H1 (cell line): ENCODE measurements at regions not wholly inside any gene's neighbourhood (a gene's known extent, or its start where the extent isn't known, plus 50 kb on each side); places are given as distances from the start of the nearest gene placed in this dataset.

Experiments used
- CTCF ChIA-PET: fragments of 300-600 bp; sonication (Branson Sonifier 250); formaldehyde crosslinking; loops from one replicate; lab custom pipeline; 2021; ENCODE audit not compliant: partially characterized antibody; lab: Charles Lee
- POLR2A ChIA-PET: fragments of 300-600 bp; sonication (Branson Sonifier 250); formaldehyde crosslinking; loops from one replicate; lab custom pipeline; 2021; ENCODE audit warnings: inconsistent platforms; ENCODE audit not compliant: partially characterized antibody; lab: Charles Lee
- DNase-seq, 2 experiments: peaks; one replicate each; pipeline versions ENCODE4 v3.0.0 to v3.0.0-alpha.2; 2010 to 2022; ENCODE audit warnings: low spot score in 2 of 2, low read depth in 1 of 2, mixed read lengths in 1 of 2
- FAIRE-seq: peaks from 2 replicates; lab custom pipeline; 2011; peaks lifted over from hg19 to GRCh38; lab: Jason Lieb, UNC
- H2AFZ ChIP-seq: 2 replicates; pipeline ENCODE4 v1.8.1; 2012; ENCODE audit warnings: low read length, inconsistent platforms
- H2AK5ac ChIP-seq: 2 replicates; pipeline ENCODE4 v1.6.1; 2013; ENCODE audit warnings: low read depth, low read length
- H2BK120ac ChIP-seq: replicated peaks from 2 replicates; pipeline ENCODE3; 2013; ENCODE audit warnings: low read depth, low read length, inconsistent platforms
- H2BK12ac ChIP-seq: 2 replicates; pipeline ENCODE4 v1.6.1; 2013; ENCODE audit warnings: low read depth, low read length
- H2BK15ac ChIP-seq: 2 replicates; pipeline ENCODE4 v1.6.1; 2013; ENCODE audit warnings: low read length
- H2BK20ac ChIP-seq: 2 replicates; pipeline ENCODE4 v1.6.1; 2013; ENCODE audit warnings: low read length
- H2BK5ac ChIP-seq: 2 replicates; pipeline ENCODE4 v1.6.1; 2013; ENCODE audit warnings: low read depth, low read length
- H3K14ac ChIP-seq: 2 replicates; pipeline ENCODE4 v1.6.1; 2013; ENCODE audit warnings: inconsistent platforms; ENCODE audit not compliant: insufficient read length
- H3K18ac ChIP-seq: 2 replicates; pipeline ENCODE4 v1.6.1; 2013; ENCODE audit warnings: low read length; ENCODE audit errors: extremely low read depth
- H3K23ac ChIP-seq: 2 replicates; pipeline ENCODE4 v1.6.1; 2013; ENCODE audit warnings: inconsistent platforms; ENCODE audit not compliant: insufficient read length
- H3K23me2 ChIP-seq: 2 replicates; pipeline ENCODE4 v1.6.1; 2013; ENCODE audit warnings: low read depth, low read length
- H3K27ac ChIP-seq: 2 replicates; pipeline ENCODE4 v1.6.1; 2011; ENCODE audit warnings: low read depth, low read length, inconsistent platforms
- H3K27me3 ChIP-seq, 4 experiments: replicated peaks in 1 of 4; 1 replicate in 1 of 4; 2 replicates in 3 of 4; pipeline versions ENCODE4 v1.6.1 to v1.8.1; 2011 to 2013; ENCODE audit warnings: low read length in 3 of 4, mild to moderate bottlenecking in 3 of 4, inconsistent platforms in 2 of 4, mixed read lengths in 2 of 4, moderate library complexity in 1 of 4; ENCODE audit not compliant: control insufficient read depth in 3 of 4, insufficient read depth in 3 of 4; ENCODE audit errors: extremely low read depth in 1 of 4
- H3K36me3 ChIP-seq, 4 experiments: 2 replicates each; pipeline versions ENCODE4 v1.6.1 to v1.8.1; 2011 to 2013; ENCODE audit warnings: mild to moderate bottlenecking in 4 of 4, low read length in 3 of 4, moderate library complexity in 2 of 4, control low read depth in 1 of 4, inconsistent platforms in 1 of 4; ENCODE audit not compliant: insufficient read depth in 4 of 4, control insufficient read depth in 2 of 4
- H3K4ac ChIP-seq: replicated peaks from 2 replicates; pipeline ENCODE3; 2013; ENCODE audit warnings: low read length, low read depth, mixed read lengths, inconsistent platforms; ENCODE audit not compliant: insufficient read length
- H3K4me1 ChIP-seq, 4 experiments: replicated peaks in 1 of 4; 1 replicate in 1 of 4; 2 replicates in 3 of 4; pipeline versions ENCODE4 v1.6.1 to v1.8.1; 2011 to 2013; ENCODE audit warnings: low read length in 3 of 4, inconsistent platforms in 2 of 4, mixed read lengths in 1 of 4; ENCODE audit not compliant: insufficient read depth in 4 of 4, control insufficient read depth in 3 of 4
- H3K4me2 ChIP-seq, 2 experiments: 2 replicates each; pipeline versions ENCODE4 v1.6.1 to v1.8.1; 2011 to 2013; ENCODE audit warnings: low read depth in 2 of 2, low read length in 2 of 2, control low read depth in 1 of 2, inconsistent platforms in 1 of 2, mild to moderate bottlenecking in 1 of 2; ENCODE audit not compliant: insufficient read depth in 1 of 2
- H3K4me3 ChIP-seq, 4 experiments: fragments of 200-600, 300-600 bp in 1 of 4; sonication (generic), shearing (Covaris generic), sonication (Bioruptor Twin) in 1 of 4; 2 replicates each; pipeline versions ENCODE4 v1.5.1 to v1.8.1; 2011 to 2016; ENCODE audit warnings: low read length in 4 of 4, low read depth in 3 of 4, control low read depth in 2 of 4, inconsistent platforms in 2 of 4, mild to moderate bottlenecking in 2 of 4, mixed read lengths in 1 of 4, moderate library complexity in 1 of 4; ENCODE audit not compliant: insufficient read depth in 2 of 4; ENCODE audit errors: extremely low read depth in 1 of 4
- H3K56ac ChIP-seq: replicated peaks from 2 replicates; pipeline ENCODE3; 2013; ENCODE audit warnings: low read depth, mild to moderate bottlenecking, mixed read lengths, low read length, inconsistent platforms; ENCODE audit not compliant: insufficient read length
- H3K79me1 ChIP-seq: 2 replicates; pipeline ENCODE4 v1.6.1; 2013; ENCODE audit warnings: low read depth, low read length, control low read depth
- H3K79me2 ChIP-seq, 2 experiments: 2 replicates each; pipeline versions ENCODE4 v1.6.1 to v1.8.1; 2012 to 2013; ENCODE audit warnings: low read length in 2 of 2, mild to moderate bottlenecking in 2 of 2, inconsistent platforms in 1 of 2; ENCODE audit not compliant: insufficient read depth in 2 of 2, control insufficient read depth in 1 of 2
- H3K9ac ChIP-seq, 4 experiments: replicated peaks in 1 of 4; 1 replicate in 1 of 4; 2 replicates in 3 of 4; pipeline versions ENCODE4 v1.6.1 to v1.8.1; 2011 to 2013; ENCODE audit warnings: low read depth in 3 of 4, low read length in 3 of 4, control low read depth in 2 of 4, mild to moderate bottlenecking in 2 of 4, moderate library complexity in 2 of 4, inconsistent platforms in 1 of 4; ENCODE audit errors: extremely low read depth in 1 of 4
- H3K9me3 ChIP-seq, 2 experiments: 2 replicates each; pipeline versions ENCODE4 v1.6.1 to v1.8.1; 2012 to 2013; ENCODE audit warnings: mild to moderate bottlenecking in 2 of 2, moderate library complexity in 2 of 2, control low read depth in 1 of 2, inconsistent platforms in 1 of 2, low read depth in 1 of 2, low read length in 1 of 2, mixed read lengths in 1 of 2; ENCODE audit not compliant: insufficient read depth in 2 of 2
- H4K20me1 ChIP-seq, 2 experiments: replicated peaks in 1 of 2; 2 replicates each; pipeline versions ENCODE3 to v1.8.1; 2011 to 2013; ENCODE audit warnings: inconsistent platforms in 2 of 2, low read length in 2 of 2, mild to moderate bottlenecking in 1 of 2; ENCODE audit not compliant: insufficient read depth in 2 of 2, control insufficient read depth in 1 of 2
- H4K5ac ChIP-seq: 2 replicates; pipeline ENCODE4 v1.6.1; 2013; ENCODE audit warnings: low read length, low read depth, mixed read lengths, inconsistent platforms; ENCODE audit not compliant: insufficient read length
- H4K8ac ChIP-seq: 2 replicates; pipeline ENCODE4 v1.8.0; 2013; ENCODE audit warnings: mild to moderate bottlenecking, moderate library complexity, low read length, inconsistent platforms; ENCODE audit not compliant: insufficient read depth; ENCODE audit errors: extremely low read depth
- H4K91ac ChIP-seq: replicated peaks from 2 replicates; pipeline ENCODE3; 2013; ENCODE audit warnings: low read length, mixed read lengths, inconsistent platforms; ENCODE audit not compliant: insufficient read length
- CEBPB ChIP-seq: IDR thresholded peaks from 2 replicates; pipeline ENCODE4 v1.6.1; 2012; ENCODE audit warnings: low read depth, low read length
- CHD2 ChIP-seq: IDR thresholded peaks from 2 replicates; pipeline ENCODE4 v1.6.1; 2012; ENCODE audit warnings: low read length, improper control_type of control experiment
- GTF2F1 ChIP-seq: IDR thresholded peaks from 2 replicates; pipeline ENCODE4 v1.6.1; 2012; ENCODE audit warnings: low read depth, low read length, improper control_type of control experiment, borderline replicate concordance
- JUN ChIP-seq: IDR thresholded peaks from 2 replicates; pipeline ENCODE4 v1.6.1; 2011; ENCODE audit warnings: low read depth, mild to moderate bottlenecking, improper control_type of control experiment, low read length
- NRF1 ChIP-seq: IDR thresholded peaks from 2 replicates; pipeline ENCODE4 v1.6.1; 2011; ENCODE audit warnings: mild to moderate bottlenecking, low read depth, low read length, improper control_type of control experiment
- POLR2A ChIP-seq, 2 experiments: IDR thresholded peaks; 1 replicate in 1 of 2; 2 replicates in 1 of 2; pipeline ENCODE4 v1.6.1; 2011; ENCODE audit warnings: low read depth in 2 of 2, low read length in 2 of 2, mild to moderate bottlenecking in 2 of 2; ENCODE audit errors: control extremely low read depth in 1 of 2
- POLR2AphosphoS5 ChIP-seq: IDR thresholded peaks from 2 replicates; pipeline ENCODE4 v1.6.1; 2011; ENCODE audit warnings: low read depth, low read length
- POU5F1 ChIP-seq: IDR thresholded peaks from 2 replicates; pipeline ENCODE4 v1.6.1; 2011; ENCODE audit warnings: low read depth, mild to moderate bottlenecking, low read length, moderate library complexity
- RAD21 ChIP-seq, 2 experiments: IDR thresholded peaks in 1 of 2; conservative IDR thresholded peaks in 1 of 2; 2 replicates each; pipeline ENCODE4 v1.6.1; 2011; ENCODE audit warnings: low read depth in 2 of 2, low read length in 2 of 2, improper control_type of control experiment in 1 of 2, inconsistent platforms in 1 of 2, mild to moderate bottlenecking in 1 of 2, moderate library complexity in 1 of 2
- SIN3A ChIP-seq, 2 experiments: IDR thresholded peaks in 1 of 2; conservative IDR thresholded peaks in 1 of 2; 2 replicates each; pipeline ENCODE4 v1.6.1; 2011 to 2012; ENCODE audit warnings: low read length in 2 of 2, improper control_type of control experiment in 1 of 2, low read depth in 1 of 2, mild to moderate bottlenecking in 1 of 2
- SP2 ChIP-seq: IDR thresholded peaks from 2 replicates; pipeline ENCODE4 v1.6.1; 2012; ENCODE audit warnings: mild to moderate bottlenecking, low read length, inconsistent platforms
- SP4 ChIP-seq: IDR thresholded peaks from 2 replicates; pipeline ENCODE4 v1.6.1; 2012; ENCODE audit warnings: low read length, inconsistent platforms
- TBP ChIP-seq: IDR thresholded peaks from 2 replicates; pipeline ENCODE4 v1.6.1; 2011; ENCODE audit warnings: low read depth, low read length, improper control_type of control experiment
- TEAD4 ChIP-seq: IDR thresholded peaks from 2 replicates; pipeline ENCODE4 v1.6.1; 2012; ENCODE audit warnings: low read depth, low read length, inconsistent platforms, mixed read lengths
- WGBS, 2 experiments: shearing (Covaris generic) in 1 of 2; methylation state at CpG; one replicate each; pipeline versions ENCODE4 v1.1.6 to v1.1.7; 2013 to 2015; ENCODE audit warnings: low lambda C conversion rate in 2 of 2, mixed read lengths in 2 of 2, inconsistent platforms in 1 of 2, low coverage in 1 of 2, missing lambda C conversion rate in 1 of 2; ENCODE audit not compliant: insufficient replicate concordance in 2 of 2, insufficient coverage in 1 of 2, insufficient read length in 1 of 2; ENCODE audit errors: extremely low coverage in 1 of 2, missing lambda C conversion rate in 1 of 2; 5-methylcytosine and 5-hydroxymethylcytosine counted together
- TF ChIP-seq, protein P1 (sequence below): IDR thresholded peaks from 2 replicates; pipeline ENCODE4 v1.6.1; 2011; ENCODE audit warnings: low read depth, mild to moderate bottlenecking, low read length; ENCODE audit not compliant: insufficient read depth

DNA sequence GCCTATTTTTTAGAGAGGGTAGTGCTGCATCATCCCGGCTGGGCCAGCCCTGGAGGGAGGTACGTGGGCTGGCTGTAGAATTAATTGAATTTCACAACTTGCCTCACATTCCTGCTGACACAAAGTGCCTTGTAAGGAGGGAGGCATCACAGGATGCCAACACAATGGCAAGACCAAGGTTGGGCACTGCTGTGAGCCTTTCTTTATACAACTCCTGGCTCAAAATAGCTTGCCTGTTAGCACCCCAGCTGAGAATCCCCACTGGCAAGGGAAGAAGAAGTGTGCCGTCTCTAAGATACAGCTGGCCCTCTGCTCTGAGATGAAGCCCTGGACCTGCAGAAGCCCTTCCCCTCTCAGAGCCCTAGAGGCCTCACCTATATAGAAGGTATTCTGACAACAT is 873.9 kb downstream of the GRID1 start:
- H2BK20ac ChIP-seq: no peak overlapping the region
- peaks cover 0 to 6% (median 2%) of the 10 kb centered on the region in 4 experiments; a peak in 2 of 7 replicates for H3K4me1 ChIP-seq
- H2BK120ac ChIP-seq: no peak overlapping the region
- no peaks in the 10 kb centered on the region for H3K9me3 ChIP-seq
- peak; percentile 95 for FAIRE-seq
- no peaks in the 10 kb centered on the region for H3K23me2 ChIP-seq
- no peak overlapping the region for H3K9ac ChIP-seq
- H2AFZ ChIP-seq: no peak overlapping the region
- WGBS, 2 experiments: 6% methylated on average over 3 of the region's 3 CpGs; no CpG with 5 or more reads in 1 of the 2 experiments
- no peaks in the 10 kb centered on the region for H3K36me3 ChIP-seq
- no peak overlapping the region for H2BK15ac ChIP-seq
- peaks cover 2 to 3% of the 10 kb centered on the region in 2 experiments for H4K20me1 ChIP-seq
- no peak overlapping the region for H3K56ac ChIP-seq
- no peak overlapping the region for H3K14ac ChIP-seq
- no peak overlapping the region for H2BK5ac ChIP-seq
- no peak overlapping the region for H4K8ac ChIP-seq
- H3K79me2 ChIP-seq: no peaks in the 10 kb centered on the region
- no peak overlapping the region for H4K5ac ChIP-seq
- H3K4ac ChIP-seq: no peak overlapping the region
- H2BK12ac ChIP-seq: no peak overlapping the region
- POLR2A ChIA-PET: no interaction called here
- H3K4me2 ChIP-seq: peak overlapping the region in 1 of 2 experiments; percentile 3; a peak in 1 of 4 replicates
- no peak overlapping the region for H2AK5ac ChIP-seq
- H3K27me3 ChIP-seq: peaks cover 13 to 23% (median 17%) of the 10 kb centered on the region in 4 experiments; a peak in 6 of 7 replicates
- no peaks in the 10 kb centered on the region for H3K79me1 ChIP-seq
- no peak overlapping the region for H3K23ac ChIP-seq
- peak; percentile 54 to 59 for DNase-seq
- CTCF ChIA-PET: interaction anchor here (0.9 to 1.4 kb wide), 2 partner anchors 22 to 38 kb away, joined by 3 read pairs; no protein-coding TSS in a partner anchor
- H4K91ac ChIP-seq: no peak overlapping the region
- H3K27ac ChIP-seq: no peak overlapping the region
- H3K18ac ChIP-seq: no peak overlapping the region
- H3K4me3 ChIP-seq: no peak overlapping the region
- TF ChIP-seq POLR2A (IDR thresholded peaks at IDR 0.05; ENCODE audit: control extremely low read depth in 1 of 2, low read depth in 2 of 2, low read length in 2 of 2): no peak
- no peak for TF ChIP-seq GTF2F1
- no peak for TF ChIP-seq JUN
- TF ChIP-seq, protein P1, sequence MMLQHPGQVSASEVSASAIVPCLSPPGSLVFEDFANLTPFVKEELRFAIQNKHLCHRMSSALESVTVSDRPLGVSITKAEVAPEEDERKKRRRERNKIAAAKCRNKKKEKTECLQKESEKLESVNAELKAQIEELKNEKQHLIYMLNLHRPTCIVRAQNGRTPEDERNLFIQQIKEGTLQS: no peak
- no peak for TF ChIP-seq TBP
- TF ChIP-seq POU5F1: no peak
- TF ChIP-seq SP4: 0 out of 2 replicates have a peak, but pooled peaks have one; percentile 26
- no peak for TF ChIP-seq SP2
- peak; percentile 92 for TF ChIP-seq TEAD4
- no peak for TF ChIP-seq CHD2
- TF ChIP-seq CEBPB: peak; percentile 93
- peak; percentile 97 for TF ChIP-seq POLR2AphosphoS5
- TF ChIP-seq RAD21 (IDR thresholded peaks at IDR 0.05 in 1 of 2, conservative IDR thresholded peaks at IDR 0.05 in 1 of 2; ENCODE audit: low read depth in 2 of 2, low read length in 2 of 2): no peak
- no peak for TF ChIP-seq NRF1
- 0 out of 4 replicates have a peak, but pooled peaks of 1 of the 2 experiments have one; percentile 26 for TF ChIP-seq SIN3A (conservative IDR thresholded peaks at IDR 0.05 in 1 of 2, IDR thresholded peaks at IDR 0.05 in 1 of 2; ENCODE audit: low read depth in 1 of 2, low read length in 2 of 2)
